HG03039 (cell line): ENCODE measurements at regions not wholly inside any gene's neighbourhood (a gene's known extent, or its start where the extent isn't known, plus 50 kb on each side); places are given as distances from the start of the nearest gene placed in this dataset.

Experiments used
- ATAC-seq: cut with Tn5 transposase; IDR thresholded peaks from one replicate; pipeline ENCODE4 v1.9.1; 2021; ENCODE audit warnings: mild to moderate bottlenecking, moderate library complexity; ENCODE audit not compliant: unreplicated experiment

GRCh38 chr13:105595471-105595870, 940.0 kb downstream of the EFNB2 start:
- no peak for ATAC-seq

DNA sequence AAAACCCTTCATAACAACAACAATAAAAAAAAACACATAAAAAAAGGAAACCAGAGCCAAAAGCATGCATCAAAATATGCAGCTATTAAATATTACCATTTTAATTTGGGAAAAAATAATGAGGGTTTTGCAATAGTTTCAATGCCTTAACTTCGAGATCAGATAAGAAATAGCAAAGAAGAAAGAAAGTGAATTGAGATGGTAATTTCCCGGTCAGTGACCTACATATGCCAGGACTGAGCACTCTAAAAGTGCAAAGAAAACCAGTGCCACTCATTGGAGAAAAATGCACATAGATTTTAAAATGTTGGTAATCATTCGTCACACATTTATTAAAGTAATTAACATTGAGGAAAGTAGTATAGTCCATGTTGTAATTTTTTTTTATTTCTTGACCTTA, 944.2 kb downstream of the EFNB2 start:
- no peak for ATAC-seq

DNA sequence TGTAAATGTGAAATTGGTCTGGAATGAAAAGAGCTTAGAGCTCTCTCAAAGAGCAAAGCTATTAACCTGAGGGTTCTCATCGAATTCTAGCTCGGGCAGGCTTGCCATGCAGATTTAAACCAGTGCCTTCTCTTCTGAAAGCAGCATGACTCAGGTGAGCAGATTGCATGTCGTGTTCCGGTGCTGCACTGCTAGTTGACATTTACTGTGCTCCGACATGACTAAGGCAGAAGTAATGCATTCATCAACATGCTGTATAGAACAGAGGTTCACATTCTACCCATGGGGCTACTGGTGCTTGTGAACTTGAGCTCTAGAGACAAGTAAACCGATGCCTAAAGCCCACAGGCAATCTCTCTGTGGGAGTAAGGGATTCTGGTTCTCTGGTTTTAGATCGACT, 947.7 kb downstream of the EFNB2 start:
- no peak for ATAC-seq

GRCh38 chr13:105579821-105580710, 955.4 kb downstream of the EFNB2 start:
- no peak for ATAC-seq

- ATAC-seq = no peak
Measured at GRCh38 chr13:105573136-105573535, 962.3 kb downstream of the EFNB2 start.

GRCh38 chr13:105572401-105572800, 963.1 kb downstream of the EFNB2 start:
- no peak for ATAC-seq

- no peak for ATAC-seq
Measured at GRCh38 chr13:105569816-105570215, 965.6 kb downstream of the EFNB2 start.

- ATAC-seq = no peak
Measured at GRCh38 chr13:105567951-105568525, 967.4 kb downstream of the EFNB2 start.

DNA sequence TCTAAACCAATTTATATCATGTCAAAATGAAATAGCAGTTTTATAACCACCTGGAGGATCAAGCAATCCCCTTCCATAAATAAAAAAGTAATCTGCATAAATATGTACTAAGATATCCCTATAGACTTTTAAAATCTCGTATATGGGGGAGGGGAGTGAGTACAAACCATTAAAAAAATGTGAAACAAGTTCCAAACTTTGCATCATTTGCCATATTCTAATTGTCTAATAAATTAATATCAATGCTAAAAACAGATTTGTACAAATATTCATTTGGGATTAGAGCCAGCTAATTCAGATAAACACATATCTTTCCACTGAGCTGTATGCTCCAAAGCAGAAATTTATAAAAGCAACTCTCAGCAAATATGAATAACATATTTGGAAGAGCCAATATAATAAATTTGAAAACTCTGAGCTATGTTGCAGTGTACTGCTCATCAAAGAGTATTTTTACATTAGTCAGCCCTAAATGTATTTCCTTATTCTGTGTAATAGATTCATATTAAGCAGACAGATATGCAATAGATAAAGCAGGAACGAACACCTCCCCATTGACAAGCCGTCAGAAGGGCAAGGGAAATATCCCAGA, 970.2 kb downstream of the EFNB2 start:
- ATAC-seq = no peak

- ATAC-seq = no peak
Measured at GRCh38 chr13:105552078-105552477, 983.4 kb downstream of the EFNB2 start.

DNA sequence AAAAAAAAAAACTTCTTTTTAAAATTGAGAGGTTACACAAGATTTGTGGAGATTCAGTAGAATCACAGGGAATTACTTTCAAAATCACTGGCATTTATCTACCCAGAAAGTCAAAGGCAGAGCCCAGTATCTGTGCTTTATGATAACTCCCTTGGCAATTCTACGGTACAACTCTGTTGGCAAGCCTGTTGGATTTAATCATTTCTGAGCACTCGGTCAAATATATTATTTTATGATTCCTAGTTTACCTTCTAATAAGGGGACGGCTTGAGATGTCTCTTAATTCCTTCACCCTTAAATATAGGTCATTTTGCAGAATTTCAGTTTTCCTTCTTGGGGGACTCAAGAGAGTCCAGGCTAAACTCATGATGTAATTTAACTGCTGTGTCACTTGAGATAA, 987.6 kb downstream of the EFNB2 start:
- ATAC-seq = no peak

DNA sequence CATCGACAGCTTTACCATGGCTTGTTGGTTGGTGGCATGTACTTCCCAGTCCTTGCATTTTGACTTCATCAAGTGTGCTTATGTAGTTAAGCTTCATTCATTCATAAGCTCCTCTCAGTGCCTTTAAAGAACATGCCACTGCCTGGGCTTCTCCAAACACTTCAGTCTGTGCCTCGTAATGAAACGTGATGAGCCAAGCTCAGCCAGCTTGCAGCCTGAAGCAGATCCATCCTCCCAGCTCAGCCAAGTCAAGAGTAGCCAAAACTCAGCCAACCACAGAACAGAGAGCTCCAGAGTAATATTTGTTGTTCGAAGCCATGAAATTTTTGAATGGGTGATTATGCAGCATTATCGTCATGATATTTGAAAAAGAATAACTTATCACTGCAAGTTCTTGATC, 989.7 kb downstream of the EFNB2 start:
- no peak for ATAC-seq

GRCh38 chr13:105543742-105544141, 991.7 kb downstream of the EFNB2 start:
- ATAC-seq = no peak

DNA sequence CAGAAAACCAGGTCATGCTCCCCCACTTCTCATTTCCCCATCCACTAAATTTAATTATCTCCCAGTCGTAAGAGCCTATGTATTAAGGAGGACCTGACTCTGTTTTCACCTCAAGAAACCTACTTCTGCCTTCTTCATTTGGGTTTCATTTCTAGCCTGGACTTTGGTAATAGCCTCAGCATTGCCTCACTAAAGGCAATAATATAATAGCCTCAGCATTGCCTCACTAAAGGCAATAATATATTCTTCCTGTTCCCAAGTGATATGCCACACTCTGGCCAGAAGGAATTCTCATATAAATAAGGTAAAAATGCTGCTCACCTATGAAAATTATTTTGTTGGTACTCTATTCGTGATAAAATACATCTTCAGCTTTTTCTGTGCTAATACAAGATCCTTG, 993.9 kb downstream of the EFNB2 start:
- ATAC-seq = no peak

DNA sequence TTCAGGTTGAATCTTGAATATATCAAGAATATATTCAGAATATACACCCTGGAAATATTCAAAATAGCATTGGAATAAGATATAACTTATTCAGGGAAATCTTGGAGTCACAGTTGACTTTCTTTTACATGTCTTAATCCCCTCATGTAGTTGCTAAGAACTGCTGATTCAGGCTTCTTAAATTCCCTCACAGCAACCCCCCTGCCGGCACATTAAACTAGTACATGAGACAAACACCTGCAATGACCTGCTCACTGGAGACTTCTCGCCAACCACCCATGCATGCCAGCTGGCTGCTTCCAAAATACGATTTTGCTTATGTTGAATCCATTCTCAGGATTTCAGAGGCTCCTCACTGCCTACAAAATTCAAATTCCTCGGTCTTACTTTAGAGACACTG, 997.1 kb downstream of the EFNB2 start:
- ATAC-seq = no peak

DNA sequence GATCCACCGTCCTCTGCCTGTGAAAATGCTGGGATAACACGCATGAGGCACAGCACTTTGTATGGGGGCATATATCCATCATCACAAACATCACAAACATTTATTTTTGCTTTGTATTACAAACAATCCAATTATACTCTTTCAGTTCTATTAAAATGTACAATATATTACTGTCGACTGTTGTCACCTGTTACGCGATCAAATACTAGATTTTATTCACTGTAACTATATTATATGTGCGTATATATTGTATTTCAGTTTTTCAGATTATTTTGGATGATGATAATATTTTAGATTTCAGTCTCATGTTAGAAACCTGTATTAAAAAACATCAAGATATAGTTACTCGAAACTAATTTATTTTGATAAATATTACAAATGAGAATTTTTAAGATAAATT, 998.3 kb downstream of the EFNB2 start:
- no peak for ATAC-seq

- no peak for ATAC-seq
Measured at GRCh38 chr13:105530468-105530867, 1005.0 kb downstream of the EFNB2 start.

- ATAC-seq = no peak
Measured at GRCh38 chr13:105527127-105527526, 1008.3 kb downstream of the EFNB2 start.

DNA sequence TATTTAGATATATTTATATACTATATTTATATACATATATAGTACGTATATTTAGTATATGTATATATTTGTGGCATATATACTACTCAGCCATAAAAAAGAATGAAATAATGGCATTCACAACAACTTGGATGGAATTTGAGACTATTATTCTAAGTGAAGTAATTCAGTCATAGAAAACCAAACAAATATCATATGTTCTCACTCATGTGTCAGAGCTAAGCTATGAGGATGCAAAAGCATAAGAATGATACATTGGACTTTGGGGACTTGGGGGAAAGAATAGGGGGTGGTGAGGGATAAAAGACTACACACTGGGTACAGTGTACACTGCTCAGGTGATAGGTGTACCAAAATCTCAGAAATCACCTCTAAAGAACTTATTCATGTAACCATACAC, 1015.7 kb downstream of the EFNB2 start:
- no peak for ATAC-seq

DNA sequence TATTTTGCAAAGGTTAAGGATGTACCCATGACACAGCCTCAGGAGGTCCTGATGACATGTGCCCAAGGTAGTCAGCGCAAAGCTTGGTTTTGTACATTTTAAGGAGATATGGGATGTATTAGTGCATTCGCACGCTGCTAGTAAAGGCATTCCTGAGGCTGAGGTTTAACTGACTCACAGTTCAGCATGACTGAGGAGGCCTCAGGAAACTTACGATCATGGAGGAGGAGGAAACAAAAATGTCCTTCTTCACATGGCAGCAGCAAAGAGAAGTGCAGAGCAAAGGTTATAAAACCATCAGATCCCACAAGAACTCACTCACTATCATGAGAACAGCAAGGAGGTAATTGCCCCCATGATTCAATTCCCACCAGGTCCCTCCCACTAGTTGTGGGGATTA, 1017.4 kb downstream of the EFNB2 start:
- no peak for ATAC-seq

GRCh38 chr13:105514401-105514800, 1021.1 kb downstream of the EFNB2 start:
- no peak for ATAC-seq

- no peak for ATAC-seq
Measured at GRCh38 chr13:105513448-105513847, 1022.0 kb downstream of the EFNB2 start.
